Endodermal cell (in vitro differentiated cells): ENCODE measurements at regions not wholly inside any gene's neighbourhood (a gene's known extent, or its start where the extent isn't known, plus 50 kb on each side); places are given as distances from the start of the nearest gene placed in this dataset.

Experiments used
- DNase-seq: peaks from one replicate; pipeline ENCODE4 v3.0.0-alpha.2; 2017
- H3K27ac ChIP-seq: 2 replicates; pipeline ENCODE4 v1.5.1; 2013; ENCODE audit warnings: mild to moderate bottlenecking, low read depth, low read length, moderate library complexity
- H3K27me3 ChIP-seq: 2 replicates; pipeline ENCODE4 v1.6.1; 2013; ENCODE audit warnings: mild to moderate bottlenecking, low read length, moderate library complexity; ENCODE audit not compliant: insufficient read depth, control insufficient read depth, poor library complexity, severe bottlenecking
- H3K36me3 ChIP-seq: 2 replicates; pipeline ENCODE4 v1.7.0; 2013; ENCODE audit warnings: mild to moderate bottlenecking, low read length, moderate library complexity; ENCODE audit not compliant: control insufficient read depth, insufficient read depth
- H3K4me1 ChIP-seq: one replicate; pipeline ENCODE4 v1.7.0; 2013; ENCODE audit warnings: low read length; ENCODE audit not compliant: control insufficient read depth, insufficient read depth
- H3K4me3 ChIP-seq: 2 replicates; pipeline ENCODE4 v1.5.1; 2013; ENCODE audit warnings: mild to moderate bottlenecking, low read length, moderate library complexity
- H3K9ac ChIP-seq: 2 replicates; pipeline ENCODE4 v1.6.1; 2013; ENCODE audit warnings: mild to moderate bottlenecking, low read length, moderate library complexity; ENCODE audit not compliant: poor library complexity, severe bottlenecking; ENCODE audit errors: extremely low read depth
- H3K9me3 ChIP-seq: 2 replicates; pipeline ENCODE4 v1.6.1; 2013; ENCODE audit warnings: mild to moderate bottlenecking, low read length, moderate library complexity; ENCODE audit not compliant: control insufficient read depth
- H3K27ac Mint-ChIP-seq: 2 replicates; pipeline ENCODE4 v1.8.0; 2020; ENCODE audit warnings: mixed read lengths
- H3K27me3 Mint-ChIP-seq: 2 replicates; pipeline ENCODE4 v1.8.0; 2021; ENCODE audit warnings: mild to moderate bottlenecking, mixed read lengths; ENCODE audit not compliant: insufficient read depth
- H3K36me3 Mint-ChIP-seq: 2 replicates; pipeline ENCODE4 v1.8.0; 2020; ENCODE audit warnings: low read depth, mixed read lengths
- H3K4me1 Mint-ChIP-seq: 2 replicates; pipeline ENCODE4 v1.8.0; 2020; ENCODE audit warnings: mixed read lengths
- H3K4me3 Mint-ChIP-seq: 2 replicates; pipeline ENCODE4 v1.8.0; 2020; ENCODE audit warnings: mild to moderate bottlenecking, moderate library complexity, mixed read lengths
- H3K9me3 Mint-ChIP-seq: 2 replicates; pipeline ENCODE4 v1.8.0; 2020; ENCODE audit warnings: mild to moderate bottlenecking, mixed read lengths
- CTCF ChIP-seq: fragments of 200-600 bp; sonication (generic); conservative IDR thresholded peaks from 2 replicates; pipeline ENCODE4 v1.5.0; 2021; ENCODE audit warnings: antibody characterized with exemption, mild to moderate bottlenecking
- WGBS, 2 experiments: methylation state at CpG; one replicate each; pipeline versions ENCODE4 v1.1.5 to v1.1.7; 2013; ENCODE audit warnings: missing lambda C conversion rate in 2 of 2, mixed read lengths in 1 of 2; ENCODE audit not compliant: insufficient coverage in 1 of 2, insufficient read length in 1 of 2; 5-methylcytosine and 5-hydroxymethylcytosine counted together

- Histone ChIP-seq H3K4me3 (no peak overlapping the region), H3K27ac (no peak overlapping the region), H3K27me3 (no peaks in the 10 kb centered on the region), H3K9me3 (peaks cover 8% of the 10 kb centered on the region), H3K4me1 (no peaks in the 10 kb centered on the region), H3K36me3 (no peaks in the 10 kb centered on the region), H3K9ac (no peak overlapping the region)
- no peaks in the 10 kb centered on the region for H3K9me3 Mint-ChIP-seq
- H3K27me3 Mint-ChIP-seq: no peaks in the 10 kb centered on the region
- H3K4me1 Mint-ChIP-seq: no peaks in the 10 kb centered on the region
- 92 to 100% methylated on average over 2 to 4 of the region's 4 CpGs for WGBS, 2 experiments
- H3K36me3 Mint-ChIP-seq: no peaks in the 10 kb centered on the region
- no peak overlapping the region for H3K27ac Mint-ChIP-seq
- no peak for TF ChIP-seq CTCF
- H3K4me3 Mint-ChIP-seq: no peak overlapping the region
- DNase-seq: no peak
These were observed 151.7 kb downstream of the ZPLD1 start for GRCh38 chr3:102586485-102586884.

GRCh38 chr3:102593812-102594602 is 159.2 kb downstream of the ZPLD1 start:
- no peak for DNase-seq
- Mint-ChIP-seq H3K36me3 (no peaks in the 10 kb centered on the region), H3K27ac (no peak overlapping the region), H3K4me3 (no peak overlapping the region), H3K27me3 (peaks cover 4% of the 10 kb centered on the region), H3K4me1 (peaks cover 3% of the 10 kb centered on the region), H3K9me3 (peaks cover 4% of the 10 kb centered on the region)
- Histone ChIP-seq H3K27ac (no peak overlapping the region), H3K27me3 (no peaks in the 10 kb centered on the region), H3K4me1 (no peaks in the 10 kb centered on the region), H3K9ac (no peak overlapping the region), H3K36me3 (no peaks in the 10 kb centered on the region), H3K9me3 (peaks cover 19% of the 10 kb centered on the region), H3K4me3 (no peak overlapping the region)
- TF ChIP-seq CTCF: no peak
- 83 to 100% methylated on average over 1 of the region's 2 CpGs for WGBS, 2 experiments

- Mint-ChIP-seq H3K4me1 (peaks cover 3% of the 10 kb centered on the region), H3K36me3 (no peaks in the 10 kb centered on the region), H3K27ac (no peak overlapping the region), H3K27me3 (peaks cover 4% of the 10 kb centered on the region), H3K4me3 (no peak overlapping the region), H3K9me3 (peaks cover 8% of the 10 kb centered on the region)
- H3K36me3 ChIP-seq: no peaks in the 10 kb centered on the region
- no peak for TF ChIP-seq CTCF
- no peak overlapping the region for H3K9ac ChIP-seq
- WGBS, 2 experiments: 94% methylated on average over 2 to 3 of the region's 3 CpGs
- H3K9me3 ChIP-seq: peaks cover 20% of the 10 kb centered on the region
- no peaks in the 10 kb centered on the region for H3K4me1 ChIP-seq
- no peak for DNase-seq
- H3K27ac ChIP-seq: no peak overlapping the region
- H3K27me3 ChIP-seq: no peaks in the 10 kb centered on the region
- no peak overlapping the region for H3K4me3 ChIP-seq
These were observed 160.2 kb downstream of the ZPLD1 start for GRCh38 chr3:102595057-102595456.
